ENCODE measurements at regions not wholly inside any gene's neighbourhood (a gene's known extent, or its start where the extent isn't known, plus 50 kb on each side); places are given as distances from the start of the nearest gene placed in this dataset.

GRCh38 chr22:47848184-47848920, 1085.9 kb downstream of the TBC1D22A start:
- DNase-seq: no peak

GRCh38 chr22:47847131-47847890, 1084.9 kb downstream of the TBC1D22A start:
- no peak for DNase-seq

GRCh38 chr22:47846206-47846605, 1083.8 kb downstream of the TBC1D22A start:
- DNase-seq: no peak

- DNase-seq: no peak
Observed at GRCh38 chr22:47842119-47842518, 1079.7 kb downstream of the TBC1D22A start.

GRCh38 chr22:47841156-47841555, 1078.7 kb downstream of the TBC1D22A start:
- DNase-seq: no peak

GRCh38 chr22:47839595-47840227, 1077.3 kb downstream of the TBC1D22A start:
- DNase-seq: no peak

GRCh38 chr22:47837703-47838102, 1075.3 kb downstream of the TBC1D22A start:
- DNase-seq: peak; percentile 24

GRCh38 chr22:47836957-47837356, 1074.5 kb downstream of the TBC1D22A start:
- DNase-seq: no peak

- DNase-seq: no peak
Observed at GRCh38 chr22:47835726-47836125, 1073.3 kb downstream of the TBC1D22A start.

- DNase-seq: no peak
Observed at GRCh38 chr22:47826016-47826415, 1063.6 kb downstream of the TBC1D22A start.

GRCh38 chr22:47822422-47822821, 1060.0 kb downstream of the TBC1D22A start:
- DNase-seq: no peak

- no peak for DNase-seq
Observed at GRCh38 chr22:47818496-47818895, 1056.0 kb downstream of the TBC1D22A start.

- no peak for DNase-seq
Observed at GRCh38 chr22:47817380-47817779, 1054.9 kb downstream of the TBC1D22A start.

GRCh38 chr22:47816863-47817210, 1054.4 kb downstream of the TBC1D22A start:
- no peak for DNase-seq

GRCh38 chr22:47816121-47816862, 1053.8 kb downstream of the TBC1D22A start:
- no peak for DNase-seq

- no peak for DNase-seq
Observed at GRCh38 chr22:47814474-47814873, 1052.0 kb downstream of the TBC1D22A start.

- DNase-seq: no peak
Observed at GRCh38 chr22:47813661-47814060, 1051.2 kb downstream of the TBC1D22A start.

GRCh38 chr22:47811971-47812370, 1049.5 kb downstream of the TBC1D22A start:
- DNase-seq: no peak

- DNase-seq: no peak
Observed at GRCh38 chr22:47810505-47811500, 1048.4 kb downstream of the TBC1D22A start.

GRCh38 chr22:47808886-47809620, 1046.6 kb downstream of the TBC1D22A start:
- DNase-seq: no peak

- DNase-seq: no peak
Observed at GRCh38 chr22:47808236-47808635, 1045.8 kb downstream of the TBC1D22A start.
